ENCODE measurements at regions not wholly inside any gene's neighbourhood (a gene's known extent, or its start where the extent isn't known, plus 50 kb on each side); places are given as distances from the start of the nearest gene placed in this dataset.
"Not testable (repeated sequence)": the region's sequence is repeated elsewhere in the genome, so short reads cannot be mapped to it uniquely, and the experiment has no call there.

DNA sequence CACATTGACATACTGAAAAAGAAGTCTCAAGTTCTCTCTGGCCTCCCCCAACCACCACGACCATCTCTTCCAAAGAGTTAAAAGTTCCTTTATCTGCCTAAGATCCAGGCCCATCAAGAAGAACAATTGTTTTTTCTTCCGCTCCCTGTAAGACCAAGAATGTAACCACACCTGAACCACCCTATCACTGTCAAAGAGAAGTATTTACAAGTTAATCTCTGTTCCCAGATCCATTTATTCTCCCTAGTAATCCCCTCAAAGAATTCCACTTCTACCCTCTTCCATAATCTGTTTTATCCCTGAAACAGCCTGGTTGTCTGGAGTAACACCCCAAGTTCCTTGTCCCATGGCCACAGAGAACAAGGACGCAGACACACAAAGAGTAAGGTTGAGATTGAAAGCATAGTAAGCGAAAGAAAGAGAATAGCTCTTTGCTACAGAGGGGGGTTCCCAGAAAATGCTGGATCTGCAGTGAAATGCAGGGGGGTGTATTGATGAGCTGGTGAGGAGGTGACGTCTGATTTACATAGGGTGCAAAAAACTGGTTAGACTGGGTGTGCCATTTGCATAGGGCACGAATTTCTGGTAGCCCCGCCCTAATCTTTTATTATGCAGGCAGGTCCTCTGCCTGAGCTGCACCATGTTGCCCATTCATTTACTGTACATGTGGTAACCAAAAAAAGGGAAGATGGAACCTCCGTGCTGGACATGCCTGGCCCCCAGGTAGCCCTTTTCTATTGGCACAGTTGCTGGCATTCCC is 122.0 kb downstream of the SKIDA1 start:
- no peak for DNase-seq

DNA sequence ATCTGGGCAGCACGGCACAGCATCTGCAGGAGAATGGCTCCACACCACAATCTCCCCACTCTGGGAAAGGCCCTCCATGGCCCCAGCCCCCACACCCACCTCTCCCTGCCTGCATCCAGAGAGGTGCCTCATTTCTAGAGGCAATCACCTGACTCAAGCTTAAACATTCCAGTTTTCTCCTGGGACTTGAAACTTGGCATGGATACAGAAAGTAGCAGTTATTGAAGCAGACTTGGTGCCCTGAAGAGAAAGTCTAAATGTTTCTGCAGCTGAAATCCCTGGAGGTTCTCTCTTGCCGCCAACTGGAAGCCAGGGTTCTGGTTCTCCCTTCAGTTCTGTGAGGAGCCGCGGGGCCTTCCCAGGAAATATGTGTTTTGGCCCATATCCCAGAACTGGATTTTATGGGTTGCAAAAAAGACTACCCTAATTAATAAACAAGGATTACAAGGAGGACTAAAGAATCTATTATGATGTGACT is 122.8 kb downstream of the SKIDA1 start:
- DNase-seq = no peak

DNA sequence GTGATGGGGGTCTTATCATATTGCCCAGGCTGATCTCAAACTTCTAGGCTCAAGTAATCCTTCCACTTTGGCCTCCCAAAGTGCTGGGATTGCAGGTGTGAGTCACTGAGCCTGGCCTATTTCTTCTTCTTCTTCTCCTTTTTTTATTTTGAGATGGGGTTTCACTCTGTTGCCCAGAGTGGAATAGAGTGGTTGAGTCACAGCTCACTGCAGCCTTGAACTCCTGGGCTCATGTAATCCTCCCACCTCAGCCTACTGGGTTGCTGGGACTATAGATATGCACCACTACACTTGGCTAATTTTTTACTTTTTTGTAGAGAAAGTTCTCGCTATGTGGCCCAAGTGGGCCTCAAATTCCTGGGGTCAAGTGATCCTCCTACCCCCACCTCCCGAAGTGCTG is 124.3 kb downstream of the SKIDA1 start:
- DNase-seq = peak in 1 of 3 donors; percentile 13

DNA sequence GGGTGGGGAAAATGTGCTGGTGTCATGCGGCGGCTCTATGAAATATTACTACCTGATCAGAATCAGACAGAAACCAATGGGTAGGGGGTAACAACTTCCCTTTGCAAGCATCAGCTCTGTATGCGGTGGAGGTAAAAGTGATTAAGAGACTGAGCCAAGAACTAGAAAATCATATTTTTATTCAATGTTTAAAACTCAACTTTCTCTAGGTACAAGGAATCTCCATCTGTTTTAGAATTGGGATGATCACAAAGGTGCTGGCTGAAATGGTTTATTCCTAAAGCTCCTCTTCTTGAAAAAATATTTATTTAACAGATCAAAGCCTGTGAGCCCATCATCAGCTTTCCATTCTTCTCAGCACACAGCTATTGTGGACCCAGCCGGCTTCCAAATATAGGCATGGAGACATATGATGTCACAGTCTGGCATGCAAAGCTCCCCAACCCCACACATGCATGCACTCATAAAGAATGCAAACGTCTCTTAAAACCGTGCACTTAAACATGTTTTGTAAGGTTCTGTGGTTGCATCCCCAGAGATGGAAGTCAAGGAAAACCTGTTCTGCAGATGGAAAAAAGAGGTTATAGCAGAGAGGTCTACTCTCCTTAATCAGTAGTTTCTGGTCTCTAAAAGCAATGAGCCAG is 126.0 kb downstream of the SKIDA1 start:
- no peak for DNase-seq

DNA sequence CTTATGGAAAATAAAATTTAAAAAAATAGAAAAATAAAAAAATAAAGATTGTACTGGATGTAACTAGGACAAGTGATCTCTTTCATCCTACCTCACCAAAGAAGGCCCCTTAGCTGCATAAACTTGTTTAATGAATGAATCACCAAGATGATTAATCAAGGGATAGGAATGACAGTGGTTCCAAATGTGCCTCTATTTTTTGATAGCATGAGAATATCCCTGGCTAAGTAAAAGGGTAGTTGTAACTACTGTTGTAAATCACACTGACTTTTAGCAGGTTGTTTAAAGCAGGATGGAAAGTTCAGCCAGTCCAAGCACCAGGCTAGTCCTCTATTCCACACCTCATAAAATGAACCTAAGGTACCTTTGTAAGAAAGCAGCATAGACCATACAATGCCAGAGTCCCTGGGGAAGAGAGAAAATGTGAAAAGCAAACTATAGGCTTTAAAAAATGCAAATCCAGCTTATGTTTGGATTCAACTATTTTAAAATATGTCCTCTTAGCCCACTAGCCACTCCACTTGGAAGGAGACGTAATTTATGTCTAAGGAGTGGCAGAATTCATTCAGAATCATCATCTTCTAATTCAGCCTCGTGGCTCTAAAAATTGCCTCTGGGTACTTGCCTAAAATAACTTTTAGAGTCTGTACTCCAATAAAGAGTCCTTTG is 126.8 kb downstream of the SKIDA1 start:
- DNase-seq = no peak

DNA sequence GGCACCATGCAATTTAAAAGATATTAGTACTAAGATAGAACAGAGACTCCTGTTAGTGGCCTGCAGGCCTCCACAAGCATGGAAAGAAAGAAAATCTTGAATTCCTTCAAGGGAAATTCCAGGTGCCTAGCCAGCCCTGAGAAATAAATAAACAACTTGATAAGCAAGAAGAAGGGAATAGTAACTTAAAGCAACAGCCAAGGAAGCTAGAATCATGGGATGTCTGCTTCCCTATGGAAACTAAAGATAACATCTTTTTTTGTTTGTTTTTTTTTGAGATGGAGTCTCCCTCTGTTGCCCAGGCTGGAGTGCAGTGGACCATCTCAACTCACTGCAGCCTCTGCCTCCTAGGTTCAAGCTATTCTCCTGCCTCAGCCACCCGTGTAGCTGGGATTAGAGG is 128.6 kb downstream of the SKIDA1 start:
- DNase-seq = no peak

DNA sequence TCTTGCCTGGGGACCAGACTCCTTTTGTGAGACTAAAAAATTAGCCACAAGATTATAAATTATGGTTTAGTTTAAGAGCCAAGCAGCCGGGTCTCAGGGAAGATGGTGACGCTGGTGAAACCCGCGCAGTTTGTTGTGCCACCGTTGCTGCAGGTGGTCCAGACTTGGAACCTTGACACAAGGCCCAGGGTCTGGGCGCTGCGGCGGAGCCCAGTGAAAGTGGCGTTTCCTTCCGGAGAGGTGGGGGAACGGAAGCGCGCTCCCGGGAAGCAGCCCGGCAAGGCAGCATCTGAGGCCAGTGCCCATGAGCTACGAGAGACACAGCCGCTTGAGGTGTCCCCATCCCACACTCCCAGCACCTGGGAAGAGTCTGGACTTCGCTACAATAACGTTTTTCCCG is 131.6 kb downstream of the SKIDA1 start:
- DNase-seq = no peak

DNA sequence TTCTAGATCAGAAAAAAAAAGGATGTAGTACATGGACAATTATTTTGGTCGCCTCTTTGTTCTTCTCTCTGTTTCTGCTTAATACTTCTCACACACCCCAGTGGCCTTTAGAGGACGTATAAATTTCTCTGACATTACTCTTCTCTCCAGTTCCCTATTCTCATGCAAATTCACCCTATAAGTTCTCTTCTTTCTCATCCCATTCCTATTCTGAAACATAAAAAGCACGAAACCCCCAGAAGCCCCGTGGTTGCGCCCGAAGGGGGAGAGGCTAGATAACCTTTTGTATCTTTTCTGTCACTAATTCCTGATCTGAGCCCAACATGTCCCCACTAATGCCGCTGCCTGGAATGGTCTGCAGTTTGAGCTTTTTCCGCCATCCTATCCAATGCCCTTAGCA is 136.9 kb downstream of the SKIDA1 start:
- no peak for DNase-seq

DNA sequence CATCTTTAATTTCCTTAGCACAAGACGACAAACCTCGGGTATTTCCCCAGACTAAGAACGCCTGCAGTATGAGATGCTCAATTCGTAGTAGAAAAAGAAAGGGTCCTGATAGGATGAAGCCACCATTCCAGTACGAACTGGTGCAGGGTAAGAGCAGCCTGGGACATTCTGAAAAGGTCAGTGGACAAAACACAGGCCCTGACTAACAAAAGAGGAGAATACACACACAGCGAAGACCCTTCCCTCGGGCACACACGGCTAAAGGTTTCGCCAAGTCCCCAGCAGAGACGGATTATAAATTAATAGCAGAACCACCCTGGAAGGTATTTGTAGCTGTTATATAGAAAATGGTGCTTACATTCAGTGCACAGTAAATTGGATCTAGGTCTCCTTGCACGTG is 137.6 kb downstream of the SKIDA1 start:
- DNase-seq = no peak

DNA sequence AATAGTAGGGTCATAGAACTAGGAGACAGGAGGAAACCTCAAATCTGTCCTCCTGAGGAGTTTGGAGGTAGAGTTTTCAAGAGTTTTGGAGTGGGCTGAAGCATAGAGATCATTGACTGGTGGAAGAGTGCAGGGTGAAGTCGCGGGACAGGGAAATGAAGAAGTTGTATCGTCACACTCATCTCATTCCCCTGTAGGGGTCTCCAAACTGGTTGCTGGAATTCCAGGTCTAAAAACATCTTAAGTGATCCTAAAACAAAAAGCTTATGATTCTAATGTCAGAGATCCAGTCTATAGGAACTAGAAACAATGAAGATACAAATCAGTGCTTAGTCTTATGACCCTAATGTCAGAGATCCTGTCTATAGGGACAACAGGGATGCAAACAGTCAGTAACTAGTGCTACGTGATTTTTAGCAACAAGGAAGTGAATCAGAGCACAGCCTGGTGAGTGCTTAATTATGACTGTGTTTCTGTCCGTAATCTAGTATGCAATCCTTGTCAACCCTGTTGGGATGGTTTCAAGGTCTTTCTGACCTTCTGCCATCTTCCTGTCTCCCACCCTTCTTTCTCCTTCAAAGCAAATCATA is 139.4 kb downstream of the SKIDA1 start:
- no peak for DNase-seq

DNA sequence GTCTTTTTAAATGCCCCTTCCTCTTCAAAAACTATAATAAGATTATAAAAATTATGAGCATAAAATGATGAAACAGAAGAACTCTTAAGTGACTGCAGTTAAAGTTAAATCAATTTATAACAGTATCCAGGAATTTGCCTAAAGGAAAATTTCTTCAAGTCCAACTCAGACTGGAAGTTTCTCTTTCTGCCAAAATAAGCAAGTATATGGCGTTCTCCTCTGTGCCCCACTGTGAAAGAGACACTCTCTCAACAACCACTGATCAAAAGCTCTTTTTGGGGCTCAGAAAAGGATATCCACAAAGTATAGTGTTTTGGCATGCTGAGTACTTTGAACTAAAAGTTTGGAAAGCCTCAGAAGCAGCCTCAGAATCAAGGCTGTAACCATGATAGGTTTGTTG is 139.9 kb downstream of the SKIDA1 start:
- no peak for DNase-seq

DNA sequence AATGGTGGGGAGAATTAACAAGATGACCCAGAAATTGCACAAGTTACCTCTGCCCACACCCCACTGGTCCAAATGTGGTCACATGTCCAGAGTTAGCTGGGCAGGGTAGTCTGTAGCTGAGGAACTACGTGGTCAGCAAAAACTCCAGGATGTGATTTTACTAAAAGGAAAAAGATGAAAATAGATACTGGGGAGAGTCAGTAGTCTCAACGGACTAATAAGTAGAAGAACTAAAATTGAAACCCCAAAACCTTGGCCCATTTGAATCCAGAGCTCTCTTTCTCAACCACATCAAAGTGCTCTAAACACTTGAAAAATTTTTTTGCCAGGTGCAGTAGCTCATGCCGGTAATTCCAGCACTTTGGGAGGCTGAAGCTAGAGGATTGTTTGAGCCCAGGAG is 146.3 kb downstream of the SKIDA1 start:
- DNase-seq = peak in 2 of 3 donors; percentile 4 to 12

DNA sequence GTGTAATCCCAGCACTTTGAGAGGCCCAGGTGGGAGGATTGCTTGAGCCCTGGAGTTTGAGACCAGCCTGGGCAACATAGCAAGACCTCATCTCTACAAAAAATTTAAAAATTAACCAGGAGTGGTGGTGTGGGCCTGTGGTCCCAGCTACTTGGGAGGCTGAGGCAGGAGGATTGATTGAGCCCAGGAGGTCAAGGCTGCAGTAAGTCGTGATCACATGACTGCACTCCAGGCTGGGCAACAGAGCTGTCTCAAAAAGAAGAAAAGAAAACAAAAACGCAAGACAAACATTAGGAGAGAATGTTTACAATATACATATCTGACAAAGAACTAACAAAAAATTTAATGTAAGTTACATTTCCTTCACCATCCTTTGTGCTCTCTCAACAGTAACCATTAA is 150.2 kb downstream of the SKIDA1 start:
- DNase-seq = not testable (repeated sequence)

DNA sequence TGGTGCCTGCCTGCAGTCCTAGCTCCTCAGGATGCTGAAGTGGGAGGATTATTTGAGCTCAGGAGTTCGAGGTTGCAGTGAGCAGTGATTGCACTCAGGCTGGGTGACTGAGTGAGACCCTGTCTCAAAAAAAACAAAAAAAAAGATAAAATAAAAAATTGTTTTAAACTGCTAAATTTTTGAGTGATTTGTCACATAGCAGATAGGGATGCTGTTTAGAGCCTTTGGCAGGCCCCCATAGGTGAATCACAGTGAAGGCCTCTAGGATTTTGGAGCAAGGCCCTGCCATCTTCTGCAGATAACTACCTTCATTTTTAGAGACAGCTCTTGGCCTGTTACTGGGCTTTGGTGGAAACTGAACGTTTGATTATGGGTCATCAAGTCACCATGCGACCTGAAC is 151.6 kb downstream of the SKIDA1 start:
- not testable (repeated sequence) for DNase-seq

DNA sequence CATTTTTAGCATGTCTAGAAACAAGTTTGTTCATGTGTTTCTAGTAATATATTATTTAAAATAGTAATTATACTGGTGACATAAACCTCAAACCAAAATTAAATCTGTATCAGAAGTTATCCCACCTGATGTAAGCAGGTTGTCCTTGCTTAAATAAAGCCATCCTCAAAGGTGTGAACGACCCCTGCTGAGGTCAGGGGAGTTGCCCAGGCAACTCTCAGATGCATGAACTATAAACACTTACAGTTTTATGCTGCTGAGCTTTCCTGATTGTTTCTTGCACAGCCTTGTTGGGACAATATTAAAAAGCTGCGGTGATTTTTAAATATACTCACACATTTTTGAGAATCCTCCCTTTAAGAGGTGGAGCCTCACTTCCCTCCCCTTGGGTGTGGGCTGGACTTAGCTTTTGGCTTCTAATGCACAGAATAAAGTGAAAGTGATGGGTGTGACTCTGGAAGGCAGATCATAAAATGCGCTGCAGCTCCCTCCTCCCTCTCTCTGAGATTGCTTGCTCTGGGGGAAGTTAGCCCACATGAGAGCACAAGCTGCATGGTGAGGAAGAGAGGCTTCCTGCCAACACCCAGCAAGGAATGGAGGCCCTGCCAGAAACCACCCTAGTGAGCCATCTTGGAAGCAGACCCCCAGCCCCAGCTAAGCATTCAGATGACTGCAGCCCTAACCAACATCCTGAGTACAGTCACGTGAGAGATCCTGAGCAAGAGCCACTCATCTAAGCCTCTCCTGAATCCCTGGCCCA is 152.7 kb downstream of the SKIDA1 start:
- DNase-seq = peak; percentile 73 to 79 (median 77)

DNA sequence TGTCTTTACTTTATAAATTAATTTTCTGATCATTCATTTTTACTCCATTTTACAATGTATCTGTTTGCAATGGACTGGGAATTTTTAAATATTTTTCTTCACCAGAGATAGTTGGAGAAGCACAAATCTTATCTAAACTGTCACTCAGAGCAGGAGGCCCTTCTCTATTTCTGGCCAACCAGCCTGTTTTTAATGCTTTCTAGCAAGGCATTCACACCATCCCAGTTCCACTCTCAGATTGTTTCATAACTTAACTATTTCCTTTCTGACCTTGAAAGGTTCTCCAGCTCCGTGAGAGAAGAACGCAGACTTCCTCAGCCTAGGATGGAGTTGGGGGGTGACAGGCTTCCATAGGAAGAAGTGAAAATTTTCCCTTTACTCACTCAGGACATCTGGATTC is 155.8 kb downstream of the SKIDA1 start:
- no peak for DNase-seq

DNA sequence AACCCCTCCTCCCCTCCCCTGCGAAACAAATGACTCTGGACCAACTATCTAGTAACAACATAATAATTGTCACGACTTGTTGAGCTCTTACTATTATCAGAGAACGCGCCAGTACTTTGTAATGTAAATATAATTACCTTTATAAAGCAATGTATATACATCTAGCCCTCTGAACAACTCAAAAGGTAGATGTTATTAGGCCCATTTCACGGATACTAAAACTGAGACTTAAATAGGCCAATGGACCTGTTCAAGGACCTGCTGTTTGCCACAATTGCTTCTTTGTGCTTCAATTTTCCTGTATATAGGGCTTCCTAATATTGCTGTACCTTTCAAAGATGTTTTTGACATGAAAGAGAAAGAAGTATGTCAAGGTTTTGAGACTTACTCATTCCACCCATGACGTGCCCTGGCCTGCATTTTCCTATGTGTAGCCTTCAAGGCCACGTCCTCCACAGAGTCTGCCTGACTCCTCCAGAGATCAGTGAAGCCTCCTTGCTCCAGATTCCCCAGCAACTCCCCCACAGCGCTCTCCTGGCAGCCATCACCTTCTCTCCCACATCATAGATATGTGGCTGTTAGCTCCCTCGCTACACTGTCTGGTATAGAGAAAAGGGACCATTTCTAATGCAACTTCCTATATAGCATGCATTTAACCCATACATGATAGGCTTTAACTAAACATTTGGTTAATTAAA is 156.6 kb downstream of the SKIDA1 start:
- no peak for DNase-seq

DNA sequence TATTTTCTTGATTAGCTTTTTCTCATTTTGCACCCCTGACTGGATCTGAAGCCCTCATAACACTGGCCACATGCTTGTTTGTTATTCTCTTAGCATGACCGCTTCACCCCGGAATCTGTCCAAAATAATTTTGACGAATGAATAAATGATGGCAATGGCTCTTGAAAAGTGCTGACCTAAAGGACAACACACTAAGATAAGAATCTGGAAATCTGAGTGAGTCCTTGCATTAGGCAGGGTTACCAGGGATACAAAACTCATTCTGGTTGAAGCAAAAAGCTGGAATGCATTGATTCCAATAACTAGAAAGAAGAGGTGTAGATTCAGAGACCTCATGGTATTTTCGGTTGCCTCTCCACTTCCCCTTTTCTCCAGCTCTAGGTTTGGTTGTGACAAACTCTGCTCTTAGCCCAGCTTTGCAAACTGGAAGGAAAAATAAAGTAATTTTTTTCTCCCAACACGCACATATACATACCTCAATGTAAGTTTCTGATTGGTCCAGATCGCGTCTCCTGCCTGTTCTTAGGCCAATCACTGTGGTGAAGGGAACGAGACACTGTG is 157.4 kb downstream of the SKIDA1 start:
- DNase-seq = peak; percentile 19 to 30 (median 25)

DNA sequence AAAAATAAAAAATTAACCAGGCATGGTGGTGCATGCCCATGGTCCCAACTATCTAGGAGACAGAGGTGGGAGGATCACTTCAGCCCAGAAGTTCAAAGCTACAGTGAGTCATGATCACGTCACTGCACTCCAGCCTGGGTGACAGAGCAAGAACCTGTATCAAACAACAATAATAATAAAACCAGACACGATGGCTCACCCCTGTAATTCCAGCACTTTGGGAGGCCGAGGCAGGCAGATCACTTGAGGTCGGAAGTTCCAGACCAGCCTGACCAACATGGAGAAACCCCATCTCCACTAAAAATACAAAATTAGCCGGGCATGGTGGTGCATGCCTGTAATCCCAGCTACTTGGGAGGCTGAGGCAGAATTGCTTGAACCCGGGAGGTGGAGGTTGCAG is 159.4 kb downstream of the SKIDA1 start:
- not testable (repeated sequence) for DNase-seq

DNA sequence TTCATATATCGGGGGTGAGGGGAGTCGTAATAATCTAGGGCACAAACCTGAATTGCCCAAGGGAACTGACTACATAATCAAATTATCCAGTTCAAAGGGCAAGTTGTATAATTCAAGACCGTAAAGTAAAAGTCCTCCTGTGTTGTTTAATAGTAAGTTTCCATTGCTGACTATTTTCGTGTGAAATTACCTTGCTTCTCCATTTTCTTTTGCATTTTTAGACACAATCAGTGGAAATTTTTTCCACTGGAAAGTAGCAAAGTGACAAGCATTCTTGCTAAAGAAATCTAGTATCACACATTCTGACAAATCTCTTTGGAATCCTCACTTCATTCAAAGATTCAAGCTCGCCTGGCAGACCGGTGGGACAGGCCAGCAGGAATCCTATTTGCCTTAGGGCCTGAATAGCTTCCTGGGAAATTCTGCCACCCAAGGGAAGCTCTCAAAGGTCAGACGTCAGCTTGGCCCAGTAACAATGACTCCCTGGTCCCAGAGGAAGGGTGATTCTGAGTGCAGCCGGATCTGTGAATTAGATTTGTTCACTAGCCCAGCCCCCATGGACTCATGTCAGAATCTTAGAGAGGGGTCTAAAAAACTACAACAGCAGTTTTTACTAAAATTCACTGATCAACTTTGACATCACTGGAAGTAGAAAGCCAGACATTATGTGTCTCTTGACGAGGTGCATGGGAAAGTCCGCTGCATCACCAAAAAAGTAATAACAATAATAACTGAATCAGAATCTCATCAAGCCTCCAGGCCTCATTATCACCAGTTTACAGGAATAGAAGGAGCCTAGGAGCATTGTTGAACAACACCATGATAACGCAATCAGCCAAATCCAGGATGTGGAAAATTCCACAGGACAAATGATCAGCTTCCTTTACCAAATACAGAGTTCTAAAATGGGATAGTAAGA is 161.0 kb downstream of the SKIDA1 start:
- no peak for DNase-seq

DNA sequence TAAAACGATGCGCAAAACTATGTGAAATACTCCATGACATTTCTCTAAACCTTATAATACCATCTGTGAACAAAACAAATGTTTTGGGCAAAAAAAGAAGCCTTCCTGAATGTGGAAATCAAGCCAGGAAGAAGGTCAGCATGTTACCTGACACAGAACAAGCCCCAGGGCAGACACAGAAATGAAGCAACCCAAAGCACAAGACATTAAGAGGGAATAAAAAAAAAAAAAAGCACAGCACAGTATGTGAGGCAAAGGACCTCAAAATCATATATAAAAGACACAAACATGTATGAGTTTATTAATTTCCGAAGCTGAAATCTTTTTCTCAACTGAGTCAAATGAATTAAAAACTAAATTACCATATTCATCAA is 161.8 kb downstream of the SKIDA1 start:
- DNase-seq = no peak

All from suppressor macrophage treated with lipopolysaccharide for 1 hour (primary cell).